H9 (cell line): ENCODE measurements at regions not wholly inside any gene's neighbourhood (a gene's known extent, or its start where the extent isn't known, plus 50 kb on each side); places are given as distances from the start of the nearest gene placed in this dataset.

Experiments used
- DNase-seq: peaks from one replicate; pipeline ENCODE4 v3.0.0-alpha.2; 2017
- H2AFZ ChIP-seq: one replicate; pipeline ENCODE4 v1.6.1; 2013; ENCODE audit warnings: mild to moderate bottlenecking, low read length, control low read depth, moderate library complexity
- H2AK5ac ChIP-seq: 2 replicates; pipeline ENCODE4 v1.6.1; 2013; ENCODE audit warnings: low read length, control low read depth, mixed read lengths; ENCODE audit not compliant: insufficient read length
- H2BK120ac ChIP-seq: one replicate; pipeline ENCODE4 v1.6.1; 2013; ENCODE audit warnings: low read depth, mild to moderate bottlenecking, low read length, control low read depth, inconsistent platforms; ENCODE audit not compliant: poor library complexity, severe bottlenecking
- H2BK12ac ChIP-seq: 2 replicates; pipeline ENCODE4 v1.6.1; 2013; ENCODE audit warnings: low read length, control low read depth, mixed read lengths, low read depth; ENCODE audit not compliant: insufficient read length
- H2BK15ac ChIP-seq: 2 replicates; pipeline ENCODE4 v1.6.1; 2013; ENCODE audit warnings: low read depth, low read length, control low read depth
- H2BK20ac ChIP-seq: one replicate; pipeline ENCODE4 v1.6.1; 2013; ENCODE audit warnings: low read depth, mild to moderate bottlenecking, low read length, control low read depth, inconsistent platforms; ENCODE audit not compliant: poor library complexity, severe bottlenecking
- H2BK5ac ChIP-seq: 2 replicates; pipeline ENCODE4 v1.6.1; 2013; ENCODE audit warnings: low read length, control low read depth, mixed read lengths; ENCODE audit not compliant: insufficient read length
- H3K14ac ChIP-seq: 2 replicates; pipeline ENCODE4 v1.6.1; 2013; ENCODE audit warnings: low read length, control low read depth; ENCODE audit not compliant: insufficient read depth
- H3K18ac ChIP-seq: 2 replicates; pipeline ENCODE4 v1.6.1; 2013; ENCODE audit warnings: low read depth, mild to moderate bottlenecking, mixed read lengths, low read length, control low read depth; ENCODE audit not compliant: insufficient read length
- H3K23ac ChIP-seq: 2 replicates; pipeline ENCODE4 v1.6.1; 2013; ENCODE audit warnings: low read length, control low read depth, mixed read lengths, low read depth; ENCODE audit not compliant: insufficient read length
- H3K23me2 ChIP-seq: 2 replicates; pipeline ENCODE4 v1.6.1; 2013; ENCODE audit warnings: low read depth, mild to moderate bottlenecking, mixed read lengths, low read length, control low read depth; ENCODE audit not compliant: insufficient read length, poor library complexity, severe bottlenecking
- H3K27ac ChIP-seq: 2 replicates; pipeline ENCODE4 v1.5.1; 2013; ENCODE audit warnings: low read length, control low read depth, mixed read lengths, low read depth; ENCODE audit not compliant: insufficient read length
- H3K27me3 ChIP-seq: 2 replicates; pipeline ENCODE4 v1.6.1; 2013; ENCODE audit warnings: low read length, control low read depth, inconsistent platforms; ENCODE audit not compliant: insufficient read depth
- H3K4ac ChIP-seq: 2 replicates; pipeline ENCODE4 v1.6.1; 2013; ENCODE audit warnings: low read depth, mild to moderate bottlenecking, control low read depth, inconsistent platforms, low read length, moderate library complexity
- H3K4me1 ChIP-seq: 2 replicates; pipeline ENCODE4 v1.6.1; 2013; ENCODE audit warnings: low read length, control low read depth, inconsistent platforms; ENCODE audit not compliant: insufficient read depth
- H3K4me2 ChIP-seq: 2 replicates; pipeline ENCODE4 v1.6.1; 2013; ENCODE audit warnings: low read length, control low read depth, mixed read lengths; ENCODE audit not compliant: insufficient read length, insufficient read depth
- H3K56ac ChIP-seq: 2 replicates; pipeline ENCODE4 v1.6.1; 2013; ENCODE audit warnings: low read depth, mild to moderate bottlenecking, mixed read lengths, low read length, control low read depth; ENCODE audit not compliant: insufficient read length
- H3K79me1 ChIP-seq: 2 replicates; pipeline ENCODE4 v1.6.1; 2013; ENCODE audit warnings: low read depth, mild to moderate bottlenecking, moderate library complexity, low read length, control low read depth, inconsistent platforms; ENCODE audit not compliant: insufficient read depth, poor library complexity, severe bottlenecking
- H3K79me2 ChIP-seq: 2 replicates; pipeline ENCODE4 v1.6.1; 2013; ENCODE audit warnings: low read length, control low read depth, inconsistent platforms; ENCODE audit not compliant: insufficient read depth
- H3K9ac ChIP-seq: 2 replicates; pipeline ENCODE4 v1.6.1; 2013; ENCODE audit warnings: low read length, control low read depth, mixed read lengths; ENCODE audit not compliant: insufficient read length; ENCODE audit errors: extremely low read depth
- H3K9me3 ChIP-seq: one replicate; pipeline ENCODE4 v1.6.1; 2013; ENCODE audit warnings: low read depth, low read length, inconsistent platforms; ENCODE audit not compliant: control insufficient read depth
- H3T11ph ChIP-seq: one replicate; pipeline ENCODE4 v1.6.1; 2013; ENCODE audit warnings: mild to moderate bottlenecking, low read length, control low read depth, inconsistent platforms
- H4K20me1 ChIP-seq: one replicate; pipeline ENCODE4 v1.6.1; 2013; ENCODE audit not compliant: control insufficient read depth, insufficient read length, insufficient read depth
- H4K5ac ChIP-seq: 2 replicates; pipeline ENCODE4 v1.6.1; 2013; ENCODE audit warnings: low read depth, mild to moderate bottlenecking, mixed read lengths, low read length, control low read depth; ENCODE audit not compliant: insufficient read length
- H4K8ac ChIP-seq: replicated peaks from 2 replicates; pipeline ENCODE4 v1.6.1; 2013; ENCODE audit warnings: low read length, control low read depth, mixed read lengths, low read depth; ENCODE audit not compliant: insufficient read length
- H4K91ac ChIP-seq: 2 replicates; pipeline ENCODE4 v1.6.1; 2013; ENCODE audit warnings: low read depth, mild to moderate bottlenecking, moderate library complexity, mixed read lengths, low read length, control low read depth; ENCODE audit not compliant: insufficient read length
- H3K27ac Mint-ChIP-seq, 3 experiments: 2 replicates in 2 of 3; 3 replicates in 1 of 3; pipeline ENCODE4 v1.8.0; 2020 to 2021; ENCODE audit warnings: mixed read lengths in 3 of 3, mild to moderate bottlenecking in 1 of 3, moderate library complexity in 1 of 3
- H3K27me3 Mint-ChIP-seq: 2 replicates; pipeline ENCODE4 v1.8.0; 2021; ENCODE audit warnings: low read depth, mild to moderate bottlenecking, moderate library complexity, mixed read lengths
- H3K36me3 Mint-ChIP-seq, 3 experiments: 2 replicates in 2 of 3; 3 replicates in 1 of 3; pipeline ENCODE4 v1.8.0; 2020 to 2021; ENCODE audit warnings: low read depth in 3 of 3, mixed read lengths in 3 of 3; ENCODE audit not compliant: insufficient read depth in 1 of 3
- H3K4me1 Mint-ChIP-seq, 2 experiments: 2 replicates each; pipeline ENCODE4 v1.8.0; 2020; ENCODE audit warnings: mixed read lengths in 2 of 2
- H3K4me3 Mint-ChIP-seq, 2 experiments: 2 replicates in 1 of 2; 3 replicates in 1 of 2; pipeline ENCODE4 v1.8.0; 2020 to 2021; ENCODE audit warnings: mild to moderate bottlenecking in 2 of 2, mixed read lengths in 2 of 2, moderate library complexity in 1 of 2
- H3K9me3 Mint-ChIP-seq, 2 experiments: 2 replicates in 1 of 2; 3 replicates in 1 of 2; pipeline ENCODE4 v1.8.0; 2020; ENCODE audit warnings: mild to moderate bottlenecking in 2 of 2, mixed read lengths in 2 of 2, moderate library complexity in 1 of 2
- CTCF ChIP-seq: fragments of 200-600 bp; sonication (generic); conservative IDR thresholded peaks from 3 replicates; pipeline ENCODE4 v1.8.0; 2021; ENCODE audit warnings: antibody characterized with exemption, mild to moderate bottlenecking
- WGBS: extraction: QIAGEN DNeasy Blood & Tissue Kit; methylation state at CpG from one replicate; pipeline ENCODE4 v1.1.7; 2013; ENCODE audit warnings: missing lambda C conversion rate, low lambda C conversion rate, mixed read lengths; ENCODE audit not compliant: insufficient read length; ENCODE audit errors: extremely low coverage; 5-methylcytosine and 5-hydroxymethylcytosine counted together

- H3K9me3 Mint-ChIP-seq, result peaks cover 3 to 4% of the 10 kb centered on the region in 2 experiments; a peak in 3 of 5 replicates
Measured at GRCh38 chr7:52799817-52800216, 235.6 kb upstream of the POM121L12 start.

More at GRCh38 chr7:52799817-52800216, 235.6 kb upstream of the POM121L12 start:
- Histone ChIP-seq H3K18ac (no peak overlapping the region), H3K4me2 (no peak overlapping the region), H3K56ac (no peak overlapping the region), H3K4me1 (no peaks in the 10 kb centered on the region), H3K27ac (no peak overlapping the region), H2BK15ac (no peak overlapping the region), H3K27me3 (no peaks in the 10 kb centered on the region), H3K79me2 (no peaks in the 10 kb centered on the region), H2BK120ac (no peak overlapping the region), H3K23ac (no peak overlapping the region), H3T11ph (no peak overlapping the region), H4K20me1 (no peaks in the 10 kb centered on the region), H4K5ac (no peak overlapping the region), H2BK5ac (no peak overlapping the region), H2BK12ac (no peak overlapping the region), H3K9ac (no peak overlapping the region), H3K79me1 (no peaks in the 10 kb centered on the region), H3K9me3 (no peaks in the 10 kb centered on the region), H2BK20ac (no peak overlapping the region), H3K4ac (no peak overlapping the region), H4K91ac (no peak overlapping the region), H3K23me2 (no peaks in the 10 kb centered on the region), H3K14ac (no peak overlapping the region), H2AK5ac (no peak overlapping the region), H4K8ac (no peak overlapping the region), H2AFZ (no peak overlapping the region)
- DNase-seq, result no peak
- no peaks in the 10 kb centered on the region for H3K4me1 Mint-ChIP-seq
- no peak overlapping the region for H3K4me3 Mint-ChIP-seq
- no peak for TF ChIP-seq CTCF
- H3K27me3 Mint-ChIP-seq, result no peaks in the 10 kb centered on the region
- peaks cover 0 to 4% (median 4%) of the 10 kb centered on the region in 3 experiments; a peak in 3 of 7 replicates for H3K36me3 Mint-ChIP-seq
- no CpG with 5 or more reads among the region's 9 CpGs for WGBS
- no peak overlapping the region for H3K27ac Mint-ChIP-seq
